Stimulated activated naive CD8-positive, alpha-beta T cell treated with anti-CD3 and anti-CD28 coated beads, Interleukin-15, Interleukin-2, amounts not matched to agents 100 U/mL and 50 U/mL, for 24 hours (primary cell): ENCODE measurements at regions not wholly inside any gene's neighbourhood (a gene's known extent, or its start where the extent isn't known, plus 50 kb on each side); places are given as distances from the start of the nearest gene placed in this dataset.

Source experiments
- ATAC-seq: fragments of 150-1000 bp; cut with Tn5 transposase; one replicate; pipeline ENCODE4 v1.10.0; 2021
- DNase-seq: peaks from one replicate; pipeline ENCODE4 v3.0.0; 2021

GRCh38 chr2:129152514-129152913 is 827.0 kb upstream of the RAB6C start:
- DNase-seq: no peak
- no peak for ATAC-seq

GRCh38 chr2:129160879-129161278 is 818.6 kb upstream of the RAB6C start:
- DNase-seq (no peak), ATAC-seq (no peak)

- ATAC-seq (no peak), DNase-seq (no peak)
These were observed 815.1 kb upstream of the RAB6C start for GRCh38 chr2:129164220-129164949.

GRCh38 chr2:129165006-129165405 is 814.5 kb upstream of the RAB6C start:
- DNase-seq: no peak
- ATAC-seq: no peak

- DNase-seq: no peak
- no peak for ATAC-seq
These were observed 812.0 kb upstream of the RAB6C start for GRCh38 chr2:129167456-129167855.

- DNase-seq: no peak
- ATAC-seq: no peak
These were observed 808.9 kb upstream of the RAB6C start for GRCh38 chr2:129170570-129170969.

GRCh38 chr2:129174143-129174542 is 805.3 kb upstream of the RAB6C start:
- DNase-seq (no peak), ATAC-seq (no peak)

GRCh38 chr2:129175051-129175450 is 804.4 kb upstream of the RAB6C start:
- DNase-seq (no peak), ATAC-seq (no peak)

- ATAC-seq (no peak), DNase-seq (no peak)
These were observed 803.1 kb upstream of the RAB6C start for GRCh38 chr2:129176375-129176774.

- DNase-seq (no peak), ATAC-seq (no peak)
These were observed 801.1 kb upstream of the RAB6C start for GRCh38 chr2:129178356-129178755.

- ATAC-seq: no peak
- no peak for DNase-seq
These were observed 800.3 kb upstream of the RAB6C start for GRCh38 chr2:129179199-129179598.

GRCh38 chr2:129180124-129180716 is 799.2 kb upstream of the RAB6C start:
- no peak for DNase-seq
- ATAC-seq: no peak

- ATAC-seq (no peak), DNase-seq (no peak)
These were observed 798.0 kb upstream of the RAB6C start for GRCh38 chr2:129181433-129181832.

GRCh38 chr2:129181963-129182362 is 797.5 kb upstream of the RAB6C start:
- DNase-seq (no peak), ATAC-seq (no peak)

GRCh38 chr2:129187343-129187742 is 792.1 kb upstream of the RAB6C start:
- no peak for ATAC-seq
- no peak for DNase-seq

- ATAC-seq (no peak), DNase-seq (no peak)
These were observed 791.0 kb upstream of the RAB6C start for GRCh38 chr2:129188451-129188850.

GRCh38 chr2:129189617-129190319 is 789.7 kb upstream of the RAB6C start:
- ATAC-seq (no peak), DNase-seq (no peak)

GRCh38 chr2:129190494-129190893 is 789.0 kb upstream of the RAB6C start:
- DNase-seq (no peak), ATAC-seq (no peak)

GRCh38 chr2:129191530-129191929 is 787.9 kb upstream of the RAB6C start:
- ATAC-seq (no peak), DNase-seq (no peak)

GRCh38 chr2:129192117-129192516 is 787.3 kb upstream of the RAB6C start:
- ATAC-seq (no peak), DNase-seq (no peak)

GRCh38 chr2:129192841-129193253 is 786.6 kb upstream of the RAB6C start:
- ATAC-seq: no peak
- no peak for DNase-seq

GRCh38 chr2:129193961-129194360 is 785.5 kb upstream of the RAB6C start:
- DNase-seq (no peak), ATAC-seq (no peak)

- ATAC-seq (no peak), DNase-seq (no peak)
These were observed 780.0 kb upstream of the RAB6C start for GRCh38 chr2:129199501-129199900.

- DNase-seq (no peak), ATAC-seq (no peak)
These were observed 777.8 kb upstream of the RAB6C start for GRCh38 chr2:129201696-129202095.
